ENCODE measurements at regions not wholly inside any gene's neighbourhood (a gene's known extent, or its start where the extent isn't known, plus 50 kb on each side); places are given as distances from the start of the nearest gene placed in this dataset.

- TF ChIP-seq EZH2 (IDR thresholded peaks at IDR 0.05; ENCODE audit: borderline replicate concordance, low read depth, low read length, severe bottlenecking) (no peak), CTCF (IDR thresholded peaks at IDR 0.05; ENCODE audit: borderline replicate concordance, extremely low read depth, low read length, poor library complexity, severe bottlenecking) (no peak)
Observed at GRCh38 chr1:90591355-90591969, 125.6 kb downstream of the BARHL2 start.

All from DND-41 (cell line).